Putamen (tissue), 1 donor: ENCODE measurements at regions not wholly inside any gene's neighbourhood (a gene's known extent, or its start where the extent isn't known, plus 50 kb on each side); places are given as distances from the start of the nearest gene placed in this dataset.
"Not testable (repeated sequence)": the region's sequence is repeated elsewhere in the genome, so short reads cannot be mapped to it uniquely, and the experiment has no call there.

Source experiments
- DNase-seq: peaks from one replicate; pipeline ENCODE4 v3.0.0-alpha.2; 2016; ENCODE audit warnings: low spot score

GRCh38 chr14:71567499-71568133 is 364.6 kb upstream of the RGS6 start:
- not testable (repeated sequence) for DNase-seq

DNA sequence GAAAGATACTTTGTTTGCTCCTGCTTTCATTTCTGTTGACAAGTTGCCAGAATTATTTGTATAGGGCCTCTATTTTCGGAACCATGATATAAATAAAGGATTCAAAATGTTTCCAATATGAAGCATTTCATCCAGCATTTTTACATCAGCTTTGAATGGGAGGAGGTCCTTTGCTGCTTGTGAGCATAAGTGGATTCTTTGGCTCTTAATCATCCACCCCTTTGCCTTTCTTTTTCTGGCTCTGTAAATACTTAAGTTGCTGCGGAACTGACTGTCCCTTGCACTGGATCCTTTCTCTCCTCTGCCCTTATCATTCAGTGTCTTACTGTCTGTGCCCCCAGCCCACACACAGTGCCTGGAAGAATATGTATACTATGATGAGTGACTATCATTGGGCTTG is 357.3 kb upstream of the RGS6 start:
- DNase-seq, result no peak

GRCh38 chr14:71576472-71576871 is 355.8 kb upstream of the RGS6 start:
- no peak for DNase-seq

- DNase-seq, result no peak
Measured at GRCh38 chr14:71579331-71579730, 352.9 kb upstream of the RGS6 start.

- no peak for DNase-seq
Measured at GRCh38 chr14:71582705-71583104, 349.5 kb upstream of the RGS6 start.

DNA sequence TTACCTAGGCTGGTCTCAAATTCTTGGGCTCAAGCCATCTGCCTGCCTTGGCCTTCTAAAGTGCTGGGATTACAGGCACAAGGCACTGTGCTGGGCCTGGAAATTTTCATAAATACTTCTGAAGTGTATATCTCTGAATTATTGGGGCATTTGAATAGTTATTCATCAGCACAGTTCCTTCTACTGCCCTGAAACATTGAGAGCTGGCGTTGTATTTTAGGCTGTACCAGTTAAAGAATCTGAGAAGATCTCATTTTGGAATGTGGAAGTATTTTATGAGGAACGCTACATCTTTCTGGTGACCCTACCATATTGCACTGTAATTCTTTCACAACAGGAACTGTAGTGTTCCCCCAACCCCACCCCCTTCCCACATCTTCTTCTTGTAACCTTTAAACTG is 349.0 kb upstream of the RGS6 start:
- DNase-seq, result no peak

- no peak for DNase-seq
Measured at GRCh38 chr14:71583705-71584104, 348.5 kb upstream of the RGS6 start.

DNA sequence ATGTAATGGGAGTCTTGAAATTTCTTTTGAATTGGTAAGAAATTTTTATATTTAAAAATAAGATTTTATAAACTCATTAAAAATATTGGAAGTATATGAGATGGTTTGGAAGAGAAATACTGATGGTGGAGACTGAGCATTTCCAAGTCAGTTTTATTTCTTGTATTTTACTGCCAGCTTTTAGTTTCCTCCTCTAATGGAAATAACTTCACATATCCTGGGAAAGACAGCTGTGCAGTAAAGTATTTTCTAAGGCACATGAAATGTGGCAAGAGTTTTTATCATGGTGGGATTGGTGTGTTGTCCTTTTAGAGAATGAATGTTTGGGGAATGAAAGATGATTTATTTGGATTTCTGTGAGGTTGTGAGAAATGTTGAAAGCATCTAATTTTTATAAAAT is 346.9 kb upstream of the RGS6 start:
- DNase-seq, result no peak

DNA sequence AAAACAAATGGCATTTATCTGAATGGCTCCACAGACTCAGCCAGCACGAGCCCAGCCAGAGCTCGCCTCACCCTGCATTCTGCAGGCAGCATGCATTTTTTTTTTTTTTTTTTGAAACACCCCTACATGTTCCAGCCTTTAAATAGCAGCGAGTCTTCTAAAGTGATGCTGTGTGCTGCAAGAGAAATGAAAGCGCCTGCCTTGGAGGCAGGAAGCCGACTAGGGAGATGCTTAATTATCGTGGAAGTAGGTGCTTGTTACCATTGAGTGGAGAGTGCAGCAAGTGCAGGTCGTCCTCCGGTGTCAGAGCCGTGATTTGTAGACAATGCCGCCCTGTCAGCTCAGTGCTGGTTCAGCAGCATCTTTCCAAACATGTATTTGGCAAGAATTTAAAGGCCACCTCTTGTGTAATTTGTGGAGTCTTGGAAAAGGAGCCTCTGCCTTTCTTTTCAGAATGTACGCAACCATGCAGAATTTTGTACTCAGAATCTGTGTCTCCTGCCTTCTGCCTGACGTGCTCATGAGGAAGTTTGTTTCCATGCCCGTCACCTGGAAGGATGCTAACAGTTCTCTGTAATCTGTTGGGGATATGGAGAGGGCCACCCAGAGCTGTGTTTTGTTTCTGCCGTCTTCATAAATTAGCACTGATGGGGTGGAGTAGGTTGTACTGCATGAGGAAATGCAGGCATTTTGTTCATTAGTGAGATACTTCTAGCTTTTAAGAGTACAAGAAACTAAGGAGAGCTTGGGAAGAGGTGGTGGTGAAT is 345.9 kb upstream of the RGS6 start:
- DNase-seq, result peak; percentile 65

DNA sequence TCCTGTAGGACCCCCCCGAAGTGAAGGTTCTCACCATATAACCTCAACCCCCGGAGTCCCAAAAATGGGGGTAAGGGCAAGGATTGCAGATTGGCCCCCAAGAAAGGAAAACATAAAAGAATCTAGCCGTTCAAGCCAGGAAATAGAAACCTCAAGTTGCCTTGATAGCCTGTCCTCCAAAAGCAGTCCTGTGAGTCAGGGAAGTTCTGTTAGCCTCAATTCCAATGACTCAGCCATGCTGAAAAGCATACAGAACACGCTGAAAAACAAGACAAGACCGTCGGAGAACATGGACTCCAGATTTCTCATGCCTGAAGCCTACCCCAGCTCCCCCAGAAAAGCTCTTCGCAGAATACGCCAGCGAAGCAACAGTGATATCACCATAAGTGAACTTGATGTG is 344.2 kb upstream of the RGS6 start:
- DNase-seq, result no peak

- no peak for DNase-seq
Measured at GRCh38 chr14:71588576-71589215, 343.5 kb upstream of the RGS6 start.

DNA sequence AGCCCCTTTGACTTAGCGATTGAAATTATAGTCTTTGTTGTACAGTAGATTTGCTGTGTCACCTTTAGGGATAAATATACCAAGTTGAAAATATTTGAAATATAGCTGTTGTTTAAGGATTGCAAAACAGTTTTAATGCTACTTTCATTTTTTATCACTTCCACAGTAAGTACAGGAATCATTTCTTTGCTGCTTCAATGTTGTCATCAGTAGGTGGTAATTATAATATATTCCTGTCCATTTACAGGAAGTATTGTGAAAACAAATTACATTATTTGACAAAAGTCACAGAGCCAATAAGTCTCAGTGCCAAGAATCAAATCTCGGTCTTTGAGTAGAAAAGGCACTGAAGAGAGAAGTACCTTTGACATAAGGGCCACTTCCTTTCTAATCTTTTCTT is 342.6 kb upstream of the RGS6 start:
- no peak for DNase-seq

DNA sequence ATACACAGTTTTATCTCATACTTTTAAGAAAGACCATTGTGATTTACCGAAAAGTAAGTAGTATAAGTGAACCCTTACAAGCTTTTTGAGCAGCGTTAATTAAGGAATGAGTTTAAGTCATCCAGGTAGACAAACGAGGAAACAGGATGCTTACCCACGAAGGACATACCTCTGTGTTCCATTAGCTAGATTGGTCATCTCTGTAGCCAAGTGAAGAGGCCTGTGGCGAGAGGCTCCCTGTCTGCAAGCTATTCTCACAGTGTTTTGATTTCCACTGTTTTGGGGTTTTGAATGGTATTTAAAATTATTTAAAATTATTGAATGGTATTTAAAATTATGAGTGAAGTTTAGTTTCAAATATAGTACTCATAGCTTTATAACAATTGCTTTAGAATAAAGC is 342.1 kb upstream of the RGS6 start:
- DNase-seq, result no peak

DNA sequence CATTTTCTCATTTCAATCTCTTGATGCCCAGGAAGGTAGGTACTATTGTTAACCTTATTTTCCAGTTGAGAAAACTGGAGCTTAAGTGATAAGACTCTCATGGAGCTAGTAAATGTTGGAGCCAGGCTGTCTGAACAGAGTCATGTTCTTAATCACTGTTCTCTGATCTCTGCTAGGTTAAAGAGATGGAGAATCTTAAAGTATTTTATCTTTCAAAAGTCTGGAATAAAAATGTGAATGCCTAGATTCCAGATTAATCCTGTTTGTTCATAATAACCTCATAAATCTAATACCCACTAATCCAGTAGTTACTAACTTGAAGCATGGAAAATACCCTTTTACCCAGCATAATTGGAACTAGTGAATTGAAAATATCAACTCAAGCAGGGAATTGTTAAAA is 341.0 kb upstream of the RGS6 start:
- DNase-seq, result no peak

GRCh38 chr14:71591929-71592328 is 340.3 kb upstream of the RGS6 start:
- no peak for DNase-seq

- DNase-seq, result no peak
Measured at GRCh38 chr14:71592361-71592760, 339.9 kb upstream of the RGS6 start.

GRCh38 chr14:71593966-71594365 is 338.3 kb upstream of the RGS6 start:
- DNase-seq, result no peak

DNA sequence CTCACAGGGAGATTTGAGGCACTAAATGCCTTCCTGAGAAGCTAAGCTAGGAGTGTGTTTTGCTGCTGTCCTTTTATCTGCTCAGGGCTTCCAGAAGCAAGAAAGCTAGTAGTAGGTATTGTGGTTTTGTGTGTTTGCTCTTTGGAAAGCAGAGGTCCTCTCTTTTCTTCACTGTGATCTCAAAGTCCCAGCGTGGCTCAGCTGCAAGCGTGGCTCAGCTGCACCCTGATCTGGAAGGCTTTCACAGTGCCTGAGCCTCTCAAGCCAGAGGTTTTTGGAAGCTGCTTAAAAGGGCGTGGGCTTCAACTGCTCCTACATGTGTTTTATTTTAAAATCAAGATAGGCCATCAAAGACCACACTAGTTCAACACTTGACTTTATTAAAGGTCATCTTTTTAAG is 337.4 kb upstream of the RGS6 start:
- no peak for DNase-seq

DNA sequence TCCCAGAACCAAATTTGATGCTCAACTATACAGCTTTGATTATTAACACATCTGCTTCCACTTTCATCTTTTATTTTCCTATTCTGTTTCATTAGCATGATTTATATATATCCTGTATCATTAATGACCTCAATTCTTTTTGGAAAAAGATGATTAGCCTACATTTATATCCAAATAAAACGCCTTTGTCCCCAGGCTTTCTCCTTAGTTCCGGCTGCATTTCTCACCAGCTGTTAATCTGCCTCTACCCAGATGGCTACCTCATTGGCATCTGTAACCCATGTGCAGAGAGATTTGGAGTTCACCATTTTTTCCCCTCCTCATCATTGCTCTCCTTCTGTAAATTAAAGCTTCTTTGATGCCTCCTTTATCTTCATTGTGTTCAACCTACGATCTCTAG is 336.8 kb upstream of the RGS6 start:
- DNase-seq, result no peak

GRCh38 chr14:71597287-71597920 is 334.8 kb upstream of the RGS6 start:
- DNase-seq, result no peak

DNA sequence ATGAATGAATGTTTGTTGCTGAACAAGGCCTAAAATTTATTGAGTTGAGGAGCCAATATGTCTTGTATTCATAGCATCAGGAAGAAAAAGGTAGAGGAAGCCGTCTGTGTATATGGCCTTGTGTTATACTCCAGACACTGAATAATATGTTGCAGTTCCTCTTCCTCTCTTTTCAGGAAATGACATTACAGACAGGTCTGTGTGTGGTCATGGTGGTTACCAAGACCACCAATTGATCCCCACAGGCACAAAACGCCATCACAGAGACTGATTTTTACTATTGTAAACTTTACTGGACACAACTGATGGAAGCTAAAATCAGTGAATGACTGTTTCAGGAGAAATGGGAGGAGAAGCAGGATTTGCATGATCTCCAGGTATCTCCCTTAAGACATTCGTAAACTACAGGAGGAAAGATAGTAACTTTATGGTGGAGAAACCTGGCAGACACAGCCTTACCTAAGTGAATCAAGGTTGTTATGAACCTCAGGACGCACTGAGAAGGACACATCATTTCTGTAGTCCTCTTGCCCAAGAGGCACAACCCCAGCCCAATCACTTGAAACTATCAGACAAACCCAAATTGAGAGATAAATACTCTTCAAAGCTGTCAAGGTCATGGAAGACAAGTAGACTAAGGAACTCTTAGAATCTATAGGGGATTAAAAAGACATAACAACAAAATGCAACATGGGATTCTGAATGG is 334.1 kb upstream of the RGS6 start:
- DNase-seq, result no peak

DNA sequence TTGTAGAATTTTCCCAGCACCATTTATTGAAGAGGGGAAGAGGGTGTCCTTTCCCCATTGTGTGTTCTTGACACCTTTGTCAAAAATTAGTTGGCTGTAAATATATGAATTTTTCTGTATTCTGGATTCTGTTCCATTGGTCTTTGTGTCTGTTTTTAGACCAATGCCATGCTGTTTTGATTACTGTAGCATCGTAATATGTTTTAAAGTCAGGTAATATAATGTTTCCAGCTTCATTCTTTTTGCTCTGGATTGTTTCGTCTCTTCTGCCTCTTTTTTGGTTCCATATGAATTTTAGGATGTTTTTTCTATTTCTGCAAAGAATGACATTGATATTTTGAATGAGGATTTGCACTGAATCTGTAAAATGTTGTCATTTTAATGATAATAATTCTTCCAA is 331.9 kb upstream of the RGS6 start:
- no peak for DNase-seq
